SK-N-MC (cell line): ENCODE measurements at regions not wholly inside any gene's neighbourhood (a gene's known extent, or its start where the extent isn't known, plus 50 kb on each side); places are given as distances from the start of the nearest gene placed in this dataset.

Experiments
- EZH2 ChIP-seq: fragments of 200-600 bp; sonication (generic); IDR thresholded peaks from one replicate; pipeline ENCODE4 v1.6.1; 2017; ENCODE audit warnings: antibody characterized with exemption
- FOXP2 ChIP-seq: optimal IDR thresholded peaks from 2 replicates; pipeline ENCODE3; 2011; ENCODE audit warnings: mild to moderate bottlenecking, moderate library complexity; ENCODE audit not compliant: insufficient read depth; ENCODE audit errors: extremely low read length, control extremely low read depth
- POLR2AphosphoS5 ChIP-seq: IDR thresholded peaks from 2 replicates; pipeline ENCODE4 v1.6.1; 2012; ENCODE audit warnings: mild to moderate bottlenecking, low read depth, low read length, borderline replicate concordance

GRCh38 chr9:115900698-115901097 is 252.9 kb upstream of the PAPPA start:
- no peak for TF ChIP-seq POLR2AphosphoS5
- TF ChIP-seq EZH2: no peak
- no peak for TF ChIP-seq FOXP2
